ENCODE measurements at regions not wholly inside any gene's neighbourhood (a gene's known extent, or its start where the extent isn't known, plus 50 kb on each side); places are given as distances from the start of the nearest gene placed in this dataset.

DNA sequence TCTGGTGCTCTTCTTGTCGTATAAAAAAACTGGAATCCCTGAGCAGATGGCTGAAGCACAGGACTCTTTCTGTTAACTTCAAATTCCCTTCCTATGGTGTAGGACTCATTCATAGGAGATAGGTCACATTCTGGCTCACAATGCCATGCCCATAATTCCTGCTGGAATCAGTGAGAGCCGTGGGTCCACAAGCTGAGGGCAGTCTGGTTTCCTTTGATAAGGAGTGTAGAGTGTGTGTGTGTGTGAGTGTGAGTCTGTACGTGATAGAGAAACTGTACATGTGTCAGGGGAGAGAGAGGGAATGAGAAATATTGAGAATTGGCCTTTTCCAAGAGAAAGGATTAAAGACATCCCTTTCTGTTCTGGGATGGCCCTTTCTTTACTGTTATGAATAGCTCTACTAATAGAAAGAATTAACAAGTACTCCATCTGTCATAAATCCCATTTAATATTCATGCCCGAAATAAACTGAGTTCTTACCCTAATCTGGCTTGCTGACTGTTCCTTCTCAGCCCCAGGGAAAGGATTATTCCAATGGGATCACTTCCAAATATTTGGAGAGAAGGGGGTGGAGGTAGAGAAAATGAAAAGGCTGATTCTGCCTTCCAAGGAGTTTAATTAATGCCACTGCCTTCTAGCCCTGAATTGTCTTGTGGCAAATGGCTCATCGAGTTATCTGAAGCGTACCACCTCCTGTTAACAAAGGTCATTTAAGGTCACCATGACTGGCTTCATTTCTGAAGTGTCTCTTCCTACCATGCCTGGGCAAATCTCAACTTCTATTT, 79.0 kb downstream of the TMX1 start:
- no peak overlapping the region for H3K4me3 ChIP-seq
- H3K9me3 ChIP-seq = no peaks in the 10 kb centered on the region
- peak overlapping the region; percentile 36 to 63 for H3K27ac ChIP-seq
- TF ChIP-seq, protein P1, sequence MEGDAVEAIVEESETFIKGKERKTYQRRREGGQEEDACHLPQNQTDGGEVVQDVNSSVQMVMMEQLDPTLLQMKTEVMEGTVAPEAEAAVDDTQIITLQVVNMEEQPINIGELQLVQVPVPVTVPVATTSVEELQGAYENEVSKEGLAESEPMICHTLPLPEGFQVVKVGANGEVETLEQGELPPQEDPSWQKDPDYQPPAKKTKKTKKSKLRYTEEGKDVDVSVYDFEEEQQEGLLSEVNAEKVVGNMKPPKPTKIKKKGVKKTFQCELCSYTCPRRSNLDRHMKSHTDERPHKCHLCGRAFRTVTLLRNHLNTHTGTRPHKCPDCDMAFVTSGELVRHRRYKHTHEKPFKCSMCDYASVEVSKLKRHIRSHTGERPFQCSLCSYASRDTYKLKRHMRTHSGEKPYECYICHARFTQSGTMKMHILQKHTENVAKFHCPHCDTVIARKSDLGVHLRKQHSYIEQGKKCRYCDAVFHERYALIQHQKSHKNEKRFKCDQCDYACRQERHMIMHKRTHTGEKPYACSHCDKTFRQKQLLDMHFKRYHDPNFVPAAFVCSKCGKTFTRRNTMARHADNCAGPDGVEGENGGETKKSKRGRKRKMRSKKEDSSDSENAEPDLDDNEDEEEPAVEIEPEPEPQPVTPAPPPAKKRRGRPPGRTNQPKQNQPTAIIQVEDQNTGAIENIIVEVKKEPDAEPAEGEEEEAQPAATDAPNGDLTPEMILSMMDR (IDR thresholded peaks at IDR 0.05) = no peak
- H3K4me1 ChIP-seq = peaks cover 6 to 19% of the 10 kb centered on the region in 2 donors
- no peaks in the 10 kb centered on the region for H3K27me3 ChIP-seq
- intact Hi-C loops (cut with DNase I) = no loop called here
- no peak for DNase-seq (ENCODE audit: low spot score in 2 of 2)
- no peaks in the 10 kb centered on the region for H3K36me3 ChIP-seq

DNA sequence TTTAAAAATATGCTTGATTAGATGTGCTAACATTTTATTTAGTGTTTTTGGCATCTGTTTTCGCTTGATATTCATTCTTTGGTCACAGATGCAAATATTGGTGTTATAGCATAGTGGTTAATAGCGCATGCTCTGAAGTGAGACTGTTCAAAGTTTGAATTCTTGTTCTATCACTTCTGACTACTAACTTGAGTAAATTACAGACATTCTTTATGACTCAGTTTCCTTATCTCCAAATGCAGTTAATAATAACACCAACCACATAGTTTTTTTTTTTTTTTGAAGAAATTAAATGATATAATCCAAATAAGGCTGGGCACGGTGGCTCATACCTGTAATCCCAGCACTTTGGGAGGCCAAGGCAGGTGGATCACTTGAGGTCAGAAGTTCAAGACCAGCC, 81.0 kb downstream of the TMX1 start:
- DNase-seq (ENCODE audit: low spot score in 2 of 2) = no peak
- Histone ChIP-seq H3K27ac (no peak overlapping the region), H3K36me3 (no peaks in the 10 kb centered on the region), H3K4me1 (peaks cover 6 to 19% of the 10 kb centered on the region in 2 donors), H3K9me3 (no peaks in the 10 kb centered on the region), H3K4me3 (no peak overlapping the region), H3K27me3 (no peaks in the 10 kb centered on the region)
- intact Hi-C loops (cut with DNase I) = no loop called here
- TF ChIP-seq, protein P1 (IDR thresholded peaks at IDR 0.05) = no peak

DNA sequence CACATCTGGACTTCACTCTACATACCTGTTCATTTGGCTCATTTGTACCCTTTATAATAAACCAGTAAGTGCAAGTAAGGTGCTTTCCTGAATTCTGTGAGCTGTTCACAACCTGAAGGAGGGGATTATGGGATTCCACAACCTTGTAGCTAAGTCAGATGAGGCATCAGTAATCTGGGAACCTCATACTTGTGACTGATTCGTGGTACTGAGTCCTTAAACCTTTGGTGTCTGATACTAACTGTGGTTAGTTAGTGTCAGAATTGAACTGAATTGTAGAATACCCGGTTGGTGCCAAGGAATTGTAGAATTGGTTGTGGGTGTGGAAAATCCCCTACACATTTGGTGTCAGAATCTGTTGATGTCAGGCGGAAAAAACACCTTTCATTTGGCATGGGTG, 83.4 kb downstream of the TMX1 start:
- Histone ChIP-seq H3K27ac (no peak overlapping the region), H3K9me3 (no peaks in the 10 kb centered on the region), H3K4me1 (peaks cover 6 to 13% of the 10 kb centered on the region in 2 donors), H3K4me3 (no peak overlapping the region), H3K27me3 (no peaks in the 10 kb centered on the region), H3K36me3 (no peaks in the 10 kb centered on the region)
- TF ChIP-seq, protein P1 (IDR thresholded peaks at IDR 0.05) = no peak
- intact Hi-C loops (cut with DNase I) = no loop called here
- no peak for DNase-seq (ENCODE audit: low spot score in 2 of 2)

DNA sequence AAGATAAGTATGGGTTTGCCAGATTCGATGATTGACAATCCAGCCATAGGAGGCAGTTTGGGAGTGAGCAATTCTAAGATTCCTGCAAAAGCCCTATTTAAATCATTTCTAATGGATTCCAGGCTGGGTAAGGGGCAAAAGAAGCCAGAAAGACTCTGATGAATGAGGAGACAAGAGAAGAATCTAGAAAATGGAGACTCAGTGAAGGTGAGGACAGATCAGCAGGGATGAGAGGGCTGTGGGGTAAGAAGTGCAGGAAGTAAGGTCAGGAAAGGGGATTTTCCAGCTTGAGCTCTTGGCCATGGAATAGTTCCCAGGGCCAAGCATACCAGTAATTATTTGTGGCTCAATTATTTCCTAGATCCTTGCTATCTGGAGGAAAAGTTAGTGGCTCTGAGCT, 87.3 kb downstream of the TMX1 start:
- H3K9me3 ChIP-seq = no peaks in the 10 kb centered on the region
- H3K27me3 ChIP-seq = no peaks in the 10 kb centered on the region
- TF ChIP-seq, protein P1 (IDR thresholded peaks at IDR 0.05) = no peak
- H3K4me1 ChIP-seq = peaks cover 0 to 3% of the 10 kb centered on the region in 2 donors
- intact Hi-C loops (cut with DNase I) = no loop called here
- no peak overlapping the region for H3K27ac ChIP-seq
- H3K4me3 ChIP-seq = no peak overlapping the region
- H3K36me3 ChIP-seq = no peaks in the 10 kb centered on the region
- no peak for DNase-seq (ENCODE audit: low spot score in 2 of 2)

- TF ChIP-seq, protein P1 (IDR thresholded peaks at IDR 0.05) = no peak
- Histone ChIP-seq H3K4me1 (peaks cover 0 to 3% of the 10 kb centered on the region in 2 donors), H3K4me3 (no peak overlapping the region), H3K27ac (peak overlapping the region; percentile 38 to 62), H3K36me3 (no peaks in the 10 kb centered on the region), H3K9me3 (no peaks in the 10 kb centered on the region), H3K27me3 (no peaks in the 10 kb centered on the region)
- intact Hi-C loops (cut with DNase I) = no loop called here
- DNase-seq (ENCODE audit: low spot score in 2 of 2) = no peak
Measured at GRCh38 chr14:51328064-51328771, 88.2 kb downstream of the TMX1 start.

Measured in ascending aorta (tissue), 2 donors.